GM18507 (cell line): ENCODE measurements at regions not wholly inside any gene's neighbourhood (a gene's known extent, or its start where the extent isn't known, plus 50 kb on each side); places are given as distances from the start of the nearest gene placed in this dataset.
"Not testable (repeated sequence)": the region's sequence is repeated elsewhere in the genome, so short reads cannot be mapped to it uniquely, and the experiment has no call there.

ENCODE experiments used
- DNase-seq: peaks from one replicate; pipeline ENCODE4 v3.0.0; 2011; ENCODE audit warnings: low read depth; ENCODE audit not compliant: insufficient read length; ENCODE audit errors: extremely low spot score
- FAIRE-seq: peaks from 2 replicates; lab custom pipeline; 2011; peaks lifted over from hg19 to GRCh38; lab: Jason Lieb, UNC

- FAIRE-seq (no peak), DNase-seq (no peak)
Measured at GRCh38 chr10:6692856-6693255, 112.8 kb upstream of the PRKCQ start.

GRCh38 chr10:6692103-6692502 lies 112.0 kb upstream of the PRKCQ start:
- FAIRE-seq: no peak
- DNase-seq: no peak

- FAIRE-seq (no peak), DNase-seq (no peak)
Measured at GRCh38 chr10:6689036-6689435, 109.0 kb upstream of the PRKCQ start.

GRCh38 chr10:6680735-6681134 lies 100.7 kb upstream of the PRKCQ start:
- no peak for DNase-seq
- no peak for FAIRE-seq

GRCh38 chr10:6678956-6679355 lies 98.9 kb upstream of the PRKCQ start:
- DNase-seq (no peak), FAIRE-seq (no peak)

- peak; percentile 79 for FAIRE-seq
- DNase-seq: no peak
Measured at GRCh38 chr10:6678211-6678803, 98.2 kb upstream of the PRKCQ start.

- not testable (repeated sequence) for FAIRE-seq, DNase-seq
Measured at GRCh38 chr10:6677129-6677528, 97.1 kb upstream of the PRKCQ start.

- DNase-seq (no peak), FAIRE-seq (no peak)
Measured at GRCh38 chr10:6674291-6674690, 94.2 kb upstream of the PRKCQ start.

GRCh38 chr10:6671976-6672375 lies 91.9 kb upstream of the PRKCQ start:
- no peak for FAIRE-seq
- DNase-seq: no peak

- DNase-seq (no peak), FAIRE-seq (peak; percentile 79)
Measured at GRCh38 chr10:6669269-6669859, 89.3 kb upstream of the PRKCQ start.

- DNase-seq (no peak), FAIRE-seq (no peak)
Measured at GRCh38 chr10:6667679-6668270, 87.7 kb upstream of the PRKCQ start.

GRCh38 chr10:6667150-6667549 lies 87.1 kb upstream of the PRKCQ start:
- FAIRE-seq: no peak
- no peak for DNase-seq

GRCh38 chr10:6665847-6666246 lies 85.8 kb upstream of the PRKCQ start:
- DNase-seq: no peak
- FAIRE-seq: no peak

GRCh38 chr10:6660460-6660859 lies 80.4 kb upstream of the PRKCQ start:
- no peak for DNase-seq
- no peak for FAIRE-seq

GRCh38 chr10:6659451-6659850 lies 79.4 kb upstream of the PRKCQ start:
- no peak for FAIRE-seq

GRCh38 chr10:6657669-6658068 lies 77.6 kb upstream of the PRKCQ start:
- FAIRE-seq (no peak), DNase-seq (no peak)

More at GRCh38 chr10:6659451-6659850, 79.4 kb upstream of the PRKCQ start:
- no peak for DNase-seq

GRCh38 chr10:6657196-6657595 lies 77.1 kb upstream of the PRKCQ start:
- FAIRE-seq: no peak

GRCh38 chr10:6654571-6654970 lies 74.5 kb upstream of the PRKCQ start:
- no peak for DNase-seq
- FAIRE-seq: no peak

More at GRCh38 chr10:6657196-6657595, 77.1 kb upstream of the PRKCQ start:
- no peak for DNase-seq

- no peak for DNase-seq
- no peak for FAIRE-seq
Measured at GRCh38 chr10:6650586-6650985, 70.5 kb upstream of the PRKCQ start.

GRCh38 chr10:6649903-6650302 lies 69.8 kb upstream of the PRKCQ start:
- FAIRE-seq (no peak), DNase-seq (no peak)
